HG02610 (cell line): ENCODE measurements at regions not wholly inside any gene's neighbourhood (a gene's known extent, or its start where the extent isn't known, plus 50 kb on each side); places are given as distances from the start of the nearest gene placed in this dataset.
"Not testable (repeated sequence)": the region's sequence is repeated elsewhere in the genome, so short reads cannot be mapped to it uniquely, and the experiment has no call there.

Experiments used
- ATAC-seq: cut with Tn5 transposase; IDR thresholded peaks from one replicate; pipeline ENCODE4 v1.9.1; 2021; ENCODE audit warnings: mild to moderate bottlenecking, moderate library complexity; ENCODE audit not compliant: unreplicated experiment

DNA sequence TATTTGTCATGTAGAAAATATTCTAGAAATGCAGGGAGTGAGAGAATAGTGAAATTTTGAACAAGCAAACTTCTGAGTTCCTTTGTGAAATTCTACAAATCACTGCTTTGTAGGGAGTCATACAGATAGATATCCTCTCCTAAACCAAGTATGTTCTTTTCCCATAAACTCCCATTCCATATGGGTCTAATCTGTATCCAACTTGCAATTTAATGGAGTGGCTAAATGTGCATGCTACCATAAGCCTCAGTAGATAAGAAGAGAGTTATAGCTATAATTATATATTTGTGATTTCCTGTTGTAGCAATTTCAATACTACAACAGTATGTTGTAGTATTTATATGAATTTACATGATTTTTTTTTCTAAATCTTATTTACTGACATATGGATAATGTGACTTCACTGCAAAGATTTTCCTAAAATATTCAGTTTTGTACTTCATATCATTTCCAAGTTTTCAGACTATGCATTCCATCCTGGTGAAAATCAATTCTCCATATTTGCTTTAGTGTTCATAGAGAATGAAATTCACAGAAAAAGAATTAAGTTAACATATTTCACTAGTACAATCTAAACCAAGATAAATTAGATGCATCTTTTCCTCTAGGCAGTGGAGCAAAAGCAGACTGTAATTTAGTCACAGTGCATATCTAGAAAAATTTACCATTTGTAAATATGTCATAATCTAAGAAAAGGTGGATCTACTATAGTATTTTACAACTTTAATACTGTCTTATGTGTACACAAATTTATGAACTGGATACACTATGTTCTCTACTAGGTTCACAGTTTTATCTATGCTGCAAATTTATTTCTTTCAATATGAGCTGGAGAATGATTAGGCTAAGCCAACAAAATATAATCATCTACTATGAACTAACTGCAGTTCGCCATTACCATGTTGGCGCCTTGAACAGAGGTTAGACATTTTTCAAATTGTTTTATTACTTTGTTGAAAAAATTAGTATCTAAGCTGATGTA, 372.9 kb upstream of the NDST3 start:
- ATAC-seq: no peak

DNA sequence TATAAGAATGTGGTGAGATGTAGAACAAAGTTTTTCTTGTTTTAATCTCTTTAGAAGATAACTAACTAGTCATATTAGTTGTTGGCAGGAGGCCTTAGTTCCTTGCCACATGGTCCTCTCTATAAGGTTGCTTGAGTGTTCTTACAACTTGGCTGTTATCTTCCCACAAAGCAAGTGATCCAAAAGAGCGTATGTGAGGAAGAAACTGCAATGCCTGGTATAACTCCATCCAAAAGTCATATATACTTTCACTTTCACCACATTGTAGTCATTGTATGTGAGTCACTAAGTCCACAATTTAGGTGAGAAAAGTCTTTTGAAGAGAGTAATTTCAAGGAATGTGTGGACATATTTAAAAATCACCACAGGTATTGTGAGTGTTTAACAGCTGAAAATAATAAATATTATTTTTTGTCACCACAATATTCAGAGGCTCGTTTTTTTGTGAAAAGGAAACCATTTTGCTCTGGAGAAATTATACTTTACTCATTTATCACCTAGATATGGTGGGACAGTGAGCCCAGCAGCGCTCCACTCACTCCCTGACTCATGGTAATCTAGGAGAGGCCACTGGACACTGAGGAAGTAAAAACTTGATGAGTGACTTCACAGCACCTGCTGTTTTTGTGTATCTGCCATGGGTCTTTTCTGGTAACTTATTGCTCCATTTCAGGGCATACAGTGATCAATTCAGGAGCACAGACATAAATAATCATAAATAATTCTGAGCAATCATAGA, 369.4 kb upstream of the NDST3 start:
- no peak for ATAC-seq

DNA sequence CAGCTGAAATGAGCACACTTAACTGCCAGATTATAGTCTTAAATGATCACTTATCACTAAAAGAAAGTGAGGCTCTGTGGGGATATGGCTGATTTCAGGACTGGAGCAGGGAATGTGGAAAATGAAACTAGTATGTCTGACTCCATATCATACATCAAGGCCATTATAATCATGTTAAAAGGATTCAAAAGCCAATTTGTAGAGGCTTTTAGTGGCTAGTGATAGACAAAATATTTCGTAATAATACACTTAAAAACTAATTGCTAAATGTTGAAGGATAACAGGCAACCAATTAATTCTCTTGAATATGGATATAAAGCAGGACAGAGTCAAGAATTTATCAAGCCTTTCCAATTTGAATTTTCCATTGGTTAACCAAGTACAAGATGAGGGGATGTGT, 358.1 kb upstream of the NDST3 start:
- no peak for ATAC-seq

DNA sequence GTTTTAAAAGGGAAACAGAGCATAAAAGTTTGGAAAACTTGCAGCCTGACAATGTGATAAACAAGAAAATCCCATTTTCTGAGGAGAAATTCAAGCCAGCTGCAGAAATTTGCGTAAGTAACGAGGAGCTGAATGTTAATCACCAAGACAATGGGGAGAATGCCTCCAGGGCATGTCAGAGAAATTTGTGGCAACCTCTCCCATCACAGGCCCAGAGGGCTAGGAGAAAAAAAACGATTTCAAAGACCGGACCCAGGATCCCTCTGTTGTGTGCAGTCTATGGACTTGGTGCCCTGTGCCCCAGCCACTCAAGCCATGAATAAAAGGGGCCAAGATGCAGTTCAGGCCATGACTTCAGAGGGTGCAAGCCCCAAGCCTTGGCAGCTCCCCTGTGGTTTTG, 355.4 kb upstream of the NDST3 start:
- ATAC-seq: no peak

DNA sequence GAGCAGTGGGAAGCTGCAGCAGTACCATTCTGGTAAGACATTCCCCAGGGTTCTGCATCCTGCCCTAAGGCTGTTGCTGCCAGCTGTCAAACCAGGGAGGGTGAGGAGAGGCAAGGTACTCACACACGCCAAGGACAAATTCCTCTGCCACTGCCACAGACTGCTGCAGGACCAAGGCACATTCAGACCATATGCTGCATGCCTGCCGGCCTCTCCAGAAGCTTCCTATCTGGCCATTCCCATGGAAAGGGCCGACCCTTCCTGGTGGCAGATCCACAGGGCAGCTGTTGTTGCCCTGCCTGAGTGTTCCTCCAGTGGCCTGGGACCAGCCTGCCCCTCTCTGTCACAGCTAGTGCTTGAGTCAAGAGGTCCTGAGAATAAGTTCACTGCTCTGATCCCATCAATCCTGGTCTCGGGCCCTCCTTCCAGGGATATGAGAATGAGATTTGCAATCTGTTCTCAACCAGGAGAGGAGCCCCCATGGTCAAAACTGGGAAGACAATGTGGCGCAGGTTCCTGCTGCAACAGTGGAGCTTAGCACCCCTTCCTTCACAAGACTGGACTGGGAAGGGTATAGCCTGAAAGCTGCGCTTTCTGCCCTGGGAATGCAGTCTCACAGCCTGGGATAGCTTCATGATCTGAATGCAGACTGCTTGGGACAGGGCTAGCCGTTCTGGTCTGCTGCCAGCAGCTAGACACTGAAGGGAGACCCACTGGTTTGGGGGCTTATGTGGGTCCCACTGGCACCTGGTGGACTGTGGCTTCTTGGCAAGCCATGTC, 342.5 kb upstream of the NDST3 start:
- no peak for ATAC-seq

DNA sequence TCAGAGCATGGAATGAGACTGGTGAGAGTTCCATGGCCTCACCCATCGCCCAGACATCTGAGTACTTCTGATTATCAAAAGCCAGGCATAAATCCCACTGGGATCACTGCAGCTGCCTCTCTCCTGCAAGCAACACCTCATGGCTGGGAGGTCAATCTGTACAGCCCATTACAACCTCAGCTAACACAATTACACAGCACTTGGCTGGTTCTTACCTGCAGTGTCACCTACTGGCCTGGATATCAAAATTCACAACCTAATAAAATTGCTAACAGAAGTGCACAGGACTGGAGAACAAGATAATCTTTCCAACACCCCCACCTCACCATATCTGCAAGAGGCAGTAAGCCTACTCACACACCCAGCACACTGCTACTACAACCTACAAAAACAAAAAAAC, 341.7 kb upstream of the NDST3 start:
- ATAC-seq: no peak

DNA sequence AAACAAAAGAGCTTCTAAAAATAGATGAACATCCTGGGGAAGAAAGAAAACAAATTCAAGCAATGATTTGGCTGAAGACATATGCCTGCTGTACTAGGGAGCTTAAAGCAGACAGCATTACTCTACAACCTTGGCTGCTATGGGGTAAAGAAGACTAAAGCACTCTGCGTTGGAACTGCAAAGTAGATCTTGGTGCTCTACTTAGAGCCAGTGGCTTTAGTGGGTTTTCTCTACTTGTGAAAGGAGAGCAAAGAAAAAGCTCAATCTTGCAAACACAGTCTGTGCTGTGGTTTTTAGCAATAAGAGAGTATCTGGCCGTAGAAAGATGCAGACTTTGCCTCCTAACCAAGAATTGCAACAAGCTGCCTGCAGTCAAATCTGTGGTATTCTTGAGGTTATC, 334.7 kb upstream of the NDST3 start:
- ATAC-seq: no peak

DNA sequence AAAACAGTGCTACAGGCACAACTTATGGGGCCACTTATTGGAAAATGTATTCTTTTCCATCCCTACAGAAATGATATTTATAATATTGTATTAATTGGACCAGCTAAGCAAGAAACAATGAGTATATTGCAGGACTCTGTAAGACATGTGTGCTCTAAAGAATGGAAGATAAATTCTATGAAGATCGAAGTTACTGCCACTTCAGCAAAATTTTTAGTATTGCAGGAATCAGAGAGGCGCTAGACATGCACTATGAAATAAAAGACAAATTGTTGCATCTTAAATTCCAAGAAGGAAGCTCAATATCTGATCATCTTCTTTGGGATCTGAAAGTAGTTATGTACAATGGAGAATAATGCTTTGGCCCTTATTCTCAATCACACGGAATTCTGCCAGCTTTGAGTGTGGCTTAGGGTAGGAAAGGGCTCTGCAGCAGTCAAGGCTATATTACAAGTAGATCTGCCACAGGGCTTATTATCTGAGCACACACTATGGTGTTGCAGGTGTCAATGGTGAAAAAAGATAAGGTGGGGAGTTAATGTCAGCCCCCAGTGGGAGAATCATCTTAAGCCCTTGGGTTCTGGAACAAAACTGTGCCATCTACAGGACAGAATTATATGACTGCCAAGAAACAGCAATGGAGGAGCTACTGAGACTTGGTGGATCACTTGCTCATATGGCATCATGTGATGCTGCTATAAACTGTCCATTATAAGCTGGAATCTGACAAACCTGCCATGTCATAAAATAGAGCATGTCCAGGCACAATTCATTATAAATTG, 334.0 kb upstream of the NDST3 start:
- peak; percentile 66 for ATAC-seq

DNA sequence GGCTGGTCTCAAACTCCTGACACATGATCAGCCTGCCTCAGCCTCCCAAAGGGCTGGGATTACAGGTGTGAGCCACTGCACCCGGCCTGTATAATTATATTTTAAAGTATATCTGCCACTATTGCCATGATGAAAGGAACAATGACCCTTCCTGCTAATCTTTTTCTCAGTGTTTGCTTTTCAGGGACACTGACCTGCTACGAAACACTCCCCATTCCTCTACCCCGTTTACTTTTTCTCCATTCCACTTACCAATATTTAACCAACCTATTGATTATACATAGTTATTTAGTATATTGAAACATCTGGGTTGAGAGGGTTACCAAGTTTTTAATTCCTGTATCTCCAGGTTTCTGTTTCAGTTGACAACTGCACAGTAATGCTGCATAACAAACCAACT, 331.9 kb upstream of the NDST3 start:
- ATAC-seq: no peak

DNA sequence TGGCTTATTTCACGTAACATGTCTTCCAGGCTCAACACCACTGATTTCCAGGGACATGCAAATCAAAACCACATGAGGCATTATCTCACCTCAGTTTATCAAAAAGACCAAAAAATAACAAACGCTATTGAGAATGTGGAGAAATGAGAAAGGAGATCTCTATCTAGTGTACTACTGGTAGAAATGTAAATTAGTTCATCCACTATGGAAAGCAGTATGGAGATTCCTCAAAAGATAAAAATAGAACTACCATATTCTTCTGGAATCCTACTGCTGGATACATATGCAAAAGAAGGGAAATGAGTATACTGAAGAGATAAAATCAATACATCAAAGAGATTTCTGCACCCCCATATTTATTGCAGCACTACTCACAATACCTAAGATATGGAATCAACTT, 329.6 kb upstream of the NDST3 start:
- no peak for ATAC-seq

DNA sequence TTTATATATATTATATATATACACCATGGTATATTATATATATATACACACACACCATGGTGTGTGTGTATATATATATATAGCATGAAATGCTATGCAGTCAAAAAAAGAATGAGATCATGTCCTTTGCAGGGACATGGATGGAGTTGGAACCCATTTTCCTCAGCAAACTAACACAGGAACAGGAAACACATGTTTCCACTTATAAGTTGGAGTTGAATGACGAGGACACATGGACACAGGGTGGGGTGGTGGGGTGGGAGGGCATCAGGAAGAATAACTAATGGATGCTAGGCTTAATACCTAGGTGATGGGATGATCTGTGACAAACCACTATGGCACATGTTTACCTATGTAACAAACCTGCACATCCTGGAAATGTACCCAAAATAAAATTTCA, 293.6 kb upstream of the NDST3 start:
- no peak for ATAC-seq

DNA sequence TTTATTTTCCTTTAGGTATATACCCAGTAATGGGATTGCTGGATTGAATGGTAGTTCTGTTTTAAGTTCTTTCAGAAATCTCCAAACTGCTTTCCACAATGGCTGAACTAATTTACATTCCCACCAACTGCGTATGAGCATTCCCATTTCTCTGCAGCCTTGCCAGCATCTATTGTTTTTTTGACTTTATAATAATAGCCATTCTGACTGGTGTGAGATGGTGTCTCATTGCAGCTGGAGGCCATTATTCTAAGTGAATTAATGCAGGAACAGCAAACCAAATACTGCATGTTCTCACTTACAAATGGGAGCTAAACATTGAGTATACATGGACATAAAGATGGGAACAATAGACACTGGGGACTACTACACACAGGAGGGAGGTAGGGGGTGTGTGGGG, 288.9 kb upstream of the NDST3 start:
- ATAC-seq: not testable (repeated sequence)

DNA sequence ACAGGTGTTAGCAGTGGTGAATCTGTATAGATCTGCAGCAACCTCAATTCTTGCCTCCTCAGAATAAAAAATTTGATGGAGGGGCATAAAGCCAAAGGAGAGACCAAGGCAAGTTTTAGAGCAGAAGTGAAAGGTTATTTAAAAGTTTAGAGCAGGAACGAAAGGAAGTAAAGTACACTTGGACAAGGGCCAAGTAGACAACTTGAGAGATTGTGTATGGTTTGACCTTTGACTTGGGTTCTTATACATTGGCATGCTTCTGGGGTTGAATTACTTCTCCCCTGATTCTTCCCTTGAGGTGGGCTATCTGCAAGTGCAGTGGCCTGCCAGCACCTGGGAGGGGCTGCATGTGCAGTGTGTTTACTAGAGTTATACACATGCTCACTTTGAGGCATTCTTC, 278.8 kb upstream of the NDST3 start:
- no peak for ATAC-seq

DNA sequence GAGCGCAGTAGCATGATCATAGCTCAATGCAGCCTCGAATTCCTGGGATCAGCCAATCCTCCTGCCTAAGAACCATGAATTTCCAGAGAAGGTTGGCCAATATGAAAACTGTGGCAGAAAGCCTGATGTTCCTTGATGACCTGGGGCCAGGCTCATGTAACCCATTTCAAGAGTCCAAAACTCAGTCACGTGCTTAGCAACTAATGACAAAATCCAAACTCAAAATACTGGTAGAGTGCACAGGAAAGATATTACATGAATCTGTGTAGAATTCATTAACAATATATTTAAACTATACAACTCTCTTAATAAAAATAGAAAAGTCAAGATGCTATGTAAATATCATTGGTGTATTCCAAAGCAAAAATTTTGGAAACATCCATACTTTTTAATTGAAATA, 265.7 kb upstream of the NDST3 start:
- ATAC-seq: no peak

DNA sequence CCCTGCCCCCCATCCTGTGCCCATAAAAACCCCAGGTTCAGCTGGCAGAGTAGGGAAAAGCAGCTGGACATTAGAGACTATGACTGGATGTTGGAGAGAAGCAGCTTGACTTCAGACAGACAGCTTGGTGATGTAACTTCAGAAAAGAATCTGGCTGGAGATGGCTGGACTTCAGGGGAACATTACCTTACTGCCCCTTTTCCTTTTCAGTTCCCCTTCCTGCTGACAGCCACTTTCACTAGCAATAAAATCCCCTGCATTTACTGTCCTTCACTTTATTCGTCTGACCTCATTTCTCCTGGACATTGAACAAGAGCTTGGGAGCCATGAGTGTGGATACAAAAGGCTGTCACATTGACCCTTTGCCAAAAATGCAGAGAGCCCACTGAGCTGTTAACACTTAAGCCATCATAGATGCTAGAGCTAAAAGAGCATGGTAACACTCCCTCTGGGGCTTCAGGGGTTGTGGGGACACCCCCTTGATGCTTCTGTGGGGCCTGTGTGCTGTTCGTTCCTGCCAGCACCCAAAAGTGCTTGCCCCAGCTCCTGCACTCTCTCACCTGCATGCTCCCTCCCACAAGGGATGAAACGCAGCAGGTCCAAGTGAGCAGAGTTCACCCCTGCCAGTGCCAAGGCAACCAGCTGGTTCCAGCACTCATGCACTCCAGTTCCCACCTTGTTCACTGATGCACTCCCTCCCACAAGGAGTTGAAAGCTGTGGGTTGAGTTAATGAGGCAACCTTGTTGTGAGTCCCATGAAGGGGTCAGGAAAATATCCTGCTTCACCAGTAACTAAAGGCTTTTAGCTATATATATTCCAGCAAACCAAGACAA, 263.8 kb upstream of the NDST3 start:
- ATAC-seq: no peak

DNA sequence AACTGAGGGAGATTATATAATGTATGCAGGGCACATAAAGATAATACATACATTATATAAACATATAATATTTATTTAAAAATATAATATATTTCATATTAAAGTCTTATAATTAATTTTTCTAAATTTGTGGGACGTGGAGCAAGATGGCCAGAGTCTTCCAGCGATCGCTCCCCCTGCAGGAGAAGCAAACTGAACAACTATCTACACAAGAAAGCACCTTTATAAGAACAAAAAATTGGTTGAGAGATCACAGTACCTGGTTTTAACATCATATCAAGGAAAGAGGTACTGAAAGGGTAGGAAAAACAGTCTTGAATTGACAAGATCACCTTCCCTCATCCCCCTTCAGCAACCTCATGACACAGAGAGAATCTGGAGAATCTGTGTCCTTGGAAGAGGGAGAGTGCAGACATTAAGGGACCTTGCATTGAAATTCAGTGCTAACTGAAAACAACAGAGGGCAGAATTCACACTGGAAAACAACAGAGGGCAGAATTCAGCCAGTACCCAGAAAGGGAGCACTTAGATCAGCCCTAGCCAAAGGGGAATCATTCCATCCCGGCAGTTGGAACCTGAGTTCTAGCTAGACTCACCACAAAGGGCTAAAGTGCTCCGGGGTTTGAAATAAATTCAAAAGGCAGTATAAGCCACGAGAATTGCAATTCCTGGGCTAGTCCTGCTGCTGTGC, 262.5 kb upstream of the NDST3 start:
- ATAC-seq: no peak

DNA sequence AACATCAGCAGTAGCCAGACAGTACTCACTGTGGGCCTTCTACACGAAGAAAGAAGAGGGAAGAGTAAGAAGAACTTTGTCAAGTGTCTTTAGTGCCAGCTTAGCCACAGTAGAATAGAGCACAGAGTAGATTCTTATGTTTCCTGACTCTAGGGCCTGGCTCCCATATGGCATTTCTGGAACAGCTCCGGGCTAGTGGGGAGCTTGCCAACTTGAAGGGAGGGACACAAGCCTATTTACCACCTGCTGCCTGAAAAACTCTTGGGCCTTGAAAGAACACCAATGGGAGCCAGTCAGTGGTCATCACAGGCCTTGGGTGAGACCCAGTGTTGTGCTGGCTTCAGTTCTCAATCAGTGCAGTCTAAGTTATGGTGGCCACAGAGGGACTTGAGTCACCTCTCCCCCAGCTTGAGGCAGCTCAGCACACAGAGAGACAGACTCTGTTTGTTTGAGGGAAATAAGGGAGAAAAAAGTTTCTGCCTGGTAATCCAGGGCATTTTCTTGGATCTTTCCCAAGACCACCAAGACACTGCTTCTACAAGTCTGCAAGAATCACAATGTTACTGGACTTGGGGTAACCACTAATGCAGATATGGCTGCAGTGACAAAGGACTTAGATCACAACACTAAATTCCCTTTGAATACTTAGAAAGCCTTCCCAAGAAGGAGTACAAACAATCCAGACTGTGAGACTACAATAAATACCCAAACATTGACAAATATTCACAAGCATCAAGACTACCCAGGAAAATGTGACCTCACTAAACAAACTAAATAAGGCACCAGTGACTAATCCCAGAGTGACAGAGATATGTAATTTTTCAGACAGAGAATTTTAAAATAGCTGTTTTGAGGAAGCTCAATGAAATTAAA, 261.0 kb upstream of the NDST3 start:
- no peak for ATAC-seq

DNA sequence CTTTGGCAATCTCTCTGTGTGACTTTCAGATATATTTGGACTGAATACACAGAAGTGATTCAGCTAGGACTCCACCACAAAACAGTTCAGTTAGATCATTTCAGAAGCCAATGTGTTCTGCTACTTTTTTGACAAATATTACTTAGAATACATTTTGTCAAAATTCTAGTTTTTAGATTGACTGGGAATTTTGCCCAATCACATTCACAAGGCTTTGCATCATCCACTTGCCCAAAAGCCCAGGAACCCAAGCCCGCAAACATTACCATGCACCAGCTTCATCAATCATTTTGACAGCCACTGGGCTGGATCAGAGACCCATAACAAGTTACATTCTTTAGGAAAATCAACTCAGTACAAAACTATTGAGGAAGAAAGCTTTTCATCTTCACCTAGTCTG, 256.6 kb upstream of the NDST3 start:
- ATAC-seq: no peak
